HepG2 (cell line): ENCODE measurements at regions not wholly inside any gene's neighbourhood (a gene's known extent, or its start where the extent isn't known, plus 50 kb on each side); places are given as distances from the start of the nearest gene placed in this dataset.

Experiments used
- AFF4 ChIP-seq: sonication (generic); formaldehyde crosslinking; IDR thresholded peaks from 2 replicates; pipeline ENCODE4 v1.4.0; 2020; ENCODE audit warnings: missing genetic modification reagents
- CBX5 ChIP-seq: sonication (generic); formaldehyde crosslinking; IDR thresholded peaks from 2 replicates; pipeline ENCODE4 v1.4.0; 2020; ENCODE audit warnings: missing genetic modification reagents, borderline replicate concordance
- CEBPB ChIP-seq: IDR thresholded peaks from 2 replicates; pipeline ENCODE4 v1.6.1; 2011; ENCODE audit warnings: low read depth, low read length, improper control_type of control experiment, borderline replicate concordance
- GFI1 ChIP-seq: sonication (generic); formaldehyde crosslinking; IDR thresholded peaks from 2 replicates; pipeline ENCODE4 v1.5.0; 2020; ENCODE audit warnings: missing genetic modification reagents, mild to moderate bottlenecking, borderline replicate concordance
- HNF4A ChIP-seq: sonication (generic); formaldehyde crosslinking; IDR thresholded peaks from 2 replicates; pipeline ENCODE4 v1.4.0; 2020; ENCODE audit warnings: missing genetic modification reagents
- KLF16 ChIP-seq, 2 experiments: sonication (generic) in 1 of 2; formaldehyde crosslinking in 1 of 2; IDR thresholded peaks; 2 replicates each; pipeline versions ENCODE4 v1.6.1 to v1.8.0; 2016 to 2023; ENCODE audit warnings: missing genetic modification reagents in 2 of 2, missing compliant biosample characterization in 1 of 2
- NCOA1 ChIP-seq: sonication (generic); formaldehyde crosslinking; IDR thresholded peaks from 2 replicates; pipeline ENCODE4 v1.9.0; 2021; ENCODE audit warnings: missing genetic modification reagents
- NCOA5 ChIP-seq: sonication (generic); formaldehyde crosslinking; IDR thresholded peaks from 2 replicates; pipeline ENCODE4 v1.4.0; 2020; ENCODE audit warnings: missing genetic modification reagents
- NFE2L1 ChIP-seq: sonication (generic); formaldehyde crosslinking; IDR thresholded peaks from 2 replicates; pipeline ENCODE4 v1.4.0; 2020; ENCODE audit warnings: missing genetic modification reagents, mild to moderate bottlenecking, borderline replicate concordance
- PHF20 ChIP-seq: sonication (generic); formaldehyde crosslinking; IDR thresholded peaks from 2 replicates; pipeline ENCODE4 v1.5.0; 2020; ENCODE audit warnings: mild to moderate bottlenecking, missing genetic modification reagents
- RFX5 ChIP-seq: IDR thresholded peaks from 2 replicates; pipeline ENCODE4 v1.6.1; 2011; ENCODE audit warnings: low read depth, low read length, improper control_type of control experiment
- RFXAP ChIP-seq: sonication (generic); formaldehyde crosslinking; IDR thresholded peaks from 2 replicates; pipeline ENCODE4 v1.4.0; 2020; ENCODE audit warnings: missing genetic modification reagents, borderline replicate concordance
- SOX6 ChIP-seq, 2 experiments: fragments of 450-650 bp in 1 of 2; sonication (generic) in 1 of 2; formaldehyde crosslinking in 1 of 2; IDR thresholded peaks; 2 replicates each; pipeline versions ENCODE4 v1.4.0 to v1.6.1; 2017 to 2020; ENCODE audit warnings: antibody characterized with exemption in 1 of 2, mild to moderate bottlenecking in 1 of 2, missing genetic modification reagents in 1 of 2
- SRSF4 ChIP-seq: fragments of 200-400 bp; formaldehyde crosslinking; IDR thresholded peaks from one replicate; pipeline ENCODE4 v1.6.1; 2018; ENCODE audit warnings: mild to moderate bottlenecking, low read depth, low read length, moderate library complexity; ENCODE audit not compliant: poor library complexity, severe bottlenecking
- TEAD2 ChIP-seq: sonication (generic); formaldehyde crosslinking; IDR thresholded peaks from 2 replicates; pipeline ENCODE4 v1.9.0; 2021; ENCODE audit warnings: missing genetic modification reagents
- TMF1 ChIP-seq: sonication (generic); formaldehyde crosslinking; IDR thresholded peaks from 2 replicates; pipeline ENCODE4 v1.8.1; 2022; ENCODE audit warnings: low read depth, missing genetic modification reagents
- TOE1 ChIP-seq: sonication (generic); formaldehyde crosslinking; IDR thresholded peaks from 2 replicates; pipeline ENCODE4 v1.4.0; 2020; ENCODE audit warnings: mild to moderate bottlenecking, missing genetic modification reagents
- TRIM22 ChIP-seq: fragments of 450-650 bp; IDR thresholded peaks from 2 replicates; pipeline ENCODE4 v1.6.1; 2017
- ZFP90 ChIP-seq: sonication (generic); formaldehyde crosslinking; IDR thresholded peaks from 2 replicates; pipeline ENCODE4 v1.8.0; 2022; ENCODE audit warnings: missing genetic modification reagents, mild to moderate bottlenecking, inconsistent platforms, borderline replicate concordance
- ZNF17 ChIP-seq: sonication (generic); formaldehyde crosslinking; IDR thresholded peaks from 2 replicates; pipeline ENCODE4 v1.5.0; 2020; ENCODE audit warnings: mild to moderate bottlenecking, missing genetic modification reagents
- TF ChIP-seq, protein P1 (sequence below): sonication (generic); formaldehyde crosslinking; IDR thresholded peaks from 2 replicates; pipeline ENCODE4 v1.8.1; 2023; ENCODE audit warnings: mild to moderate bottlenecking, inconsistent platforms, moderate library complexity, missing genetic modification reagents, borderline replicate concordance
- TF ChIP-seq, protein P2 (sequence below), 2 experiments: IDR thresholded peaks; 2 replicates each; pipeline ENCODE4 v1.6.1; 2011 to 2012; ENCODE audit warnings: low read length in 2 of 2, borderline replicate concordance in 1 of 2, low read depth in 1 of 2, mild to moderate bottlenecking in 1 of 2, moderate library complexity in 1 of 2

DNA sequence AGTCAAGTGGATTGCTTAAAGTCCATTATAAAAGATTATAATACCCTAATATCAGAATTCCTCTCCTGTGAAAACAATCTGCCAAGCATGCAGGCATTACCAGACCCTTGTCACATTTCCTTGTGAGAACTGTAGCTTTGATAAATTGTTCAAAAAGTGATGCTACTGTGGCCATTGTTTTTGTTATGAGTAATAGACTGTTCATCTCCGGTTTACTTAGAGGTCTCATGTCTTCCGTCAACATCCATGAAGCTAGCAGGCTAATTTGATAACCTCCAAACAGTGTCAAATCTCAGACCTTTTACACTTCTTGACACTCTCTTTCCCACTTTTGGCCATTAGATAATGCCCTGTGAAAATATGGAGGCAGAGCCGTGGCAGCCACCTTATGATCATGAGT lies 342.7 kb downstream of the CPS1 start (continued):
- TF ChIP-seq, protein P1, sequence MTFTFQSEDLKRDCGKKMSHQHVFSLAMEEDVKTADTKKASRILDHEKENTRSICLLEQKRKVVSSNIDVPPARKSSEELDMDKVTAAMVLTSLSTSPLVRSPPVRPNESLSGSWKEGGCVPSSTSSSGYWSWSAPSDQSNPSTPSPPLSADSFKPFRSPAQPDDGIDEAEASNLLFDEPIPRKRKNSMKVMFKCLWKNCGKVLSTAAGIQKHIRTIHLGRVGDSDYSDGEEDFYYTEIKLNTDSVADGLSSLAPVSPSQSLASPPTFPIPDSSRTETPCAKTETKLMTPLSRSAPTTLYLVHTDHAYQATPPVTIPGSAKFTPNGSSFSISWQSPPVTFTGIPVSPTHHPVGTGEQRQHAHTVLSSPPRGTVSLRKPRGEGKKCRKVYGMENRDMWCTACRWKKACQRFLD (CRISPR knock-in tag) = no peak
- no peak for TF ChIP-seq TOE1 (CRISPR knock-in tag)
- TF ChIP-seq ZFP90 (CRISPR knock-in tag) = no peak
- no peak for TF ChIP-seq TEAD2 (CRISPR knock-in tag)
- no peak for TF ChIP-seq SOX6 (IDR thresholded peaks at IDR 0.05)
- peak; percentile 27; the same call in 1 of the 2 replicates for TF ChIP-seq SOX6 (CRISPR knock-in tag; IDR thresholded peaks at IDR 0.05)
- no peak for TF ChIP-seq CBX5
- no peak for TF ChIP-seq AFF4 (CRISPR knock-in tag)
- no peak for TF ChIP-seq RFXAP (CRISPR knock-in tag)
- no peak for TF ChIP-seq TMF1 (CRISPR knock-in tag)
- no peak for TF ChIP-seq ZNF17
- TF ChIP-seq, protein P2, sequence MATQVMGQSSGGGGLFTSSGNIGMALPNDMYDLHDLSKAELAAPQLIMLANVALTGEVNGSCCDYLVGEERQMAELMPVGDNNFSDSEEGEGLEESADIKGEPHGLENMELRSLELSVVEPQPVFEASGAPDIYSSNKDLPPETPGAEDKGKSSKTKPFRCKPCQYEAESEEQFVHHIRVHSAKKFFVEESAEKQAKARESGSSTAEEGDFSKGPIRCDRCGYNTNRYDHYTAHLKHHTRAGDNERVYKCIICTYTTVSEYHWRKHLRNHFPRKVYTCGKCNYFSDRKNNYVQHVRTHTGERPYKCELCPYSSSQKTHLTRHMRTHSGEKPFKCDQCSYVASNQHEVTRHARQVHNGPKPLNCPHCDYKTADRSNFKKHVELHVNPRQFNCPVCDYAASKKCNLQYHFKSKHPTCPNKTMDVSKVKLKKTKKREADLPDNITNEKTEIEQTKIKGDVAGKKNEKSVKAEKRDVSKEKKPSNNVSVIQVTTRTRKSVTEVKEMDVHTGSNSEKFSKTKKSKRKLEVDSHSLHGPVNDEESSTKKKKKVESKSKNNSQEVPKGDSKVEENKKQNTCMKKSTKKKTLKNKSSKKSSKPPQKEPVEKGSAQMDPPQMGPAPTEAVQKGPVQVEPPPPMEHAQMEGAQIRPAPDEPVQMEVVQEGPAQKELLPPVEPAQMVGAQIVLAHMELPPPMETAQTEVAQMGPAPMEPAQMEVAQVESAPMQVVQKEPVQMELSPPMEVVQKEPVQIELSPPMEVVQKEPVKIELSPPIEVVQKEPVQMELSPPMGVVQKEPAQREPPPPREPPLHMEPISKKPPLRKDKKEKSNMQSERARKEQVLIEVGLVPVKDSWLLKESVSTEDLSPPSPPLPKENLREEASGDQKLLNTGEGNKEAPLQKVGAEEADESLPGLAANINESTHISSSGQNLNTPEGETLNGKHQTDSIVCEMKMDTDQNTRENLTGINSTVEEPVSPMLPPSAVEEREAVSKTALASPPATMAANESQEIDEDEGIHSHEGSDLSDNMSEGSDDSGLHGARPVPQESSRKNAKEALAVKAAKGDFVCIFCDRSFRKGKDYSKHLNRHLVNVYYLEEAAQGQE (IDR thresholded peaks at IDR 0.05; ENCODE audit: borderline replicate concordance in 1 of 2, low read depth in 1 of 2, low read length in 2 of 2) = no peak
- TF ChIP-seq NFE2L1 (CRISPR knock-in tag) = no peak
- no peak for TF ChIP-seq CEBPB
- no peak for TF ChIP-seq GFI1 (CRISPR knock-in tag)
- TF ChIP-seq HNF4A (CRISPR knock-in tag) = no peak
- TF ChIP-seq PHF20 (CRISPR knock-in tag) = no peak
- no peak for TF ChIP-seq TRIM22
- no peak for TF ChIP-seq SRSF4
- no peak for TF ChIP-seq NCOA1 (CRISPR knock-in tag)
- TF ChIP-seq RFX5 = no peak
- TF ChIP-seq NCOA5 = no peak
- no peak for TF ChIP-seq KLF16 (CRISPR knock-in tag; IDR thresholded peaks at IDR 0.05)
